GM18951 (cell line): ENCODE measurements at regions not wholly inside any gene's neighbourhood (a gene's known extent, or its start where the extent isn't known, plus 50 kb on each side); places are given as distances from the start of the nearest gene placed in this dataset.

Experiments used
- POLR2A ChIP-seq: IDR thresholded peaks from 4 replicates; pipeline ENCODE4 v1.6.1; 2011; ENCODE audit warnings: mild to moderate bottlenecking; ENCODE audit not compliant: insufficient read length, insufficient read depth; ENCODE audit errors: extremely low read depth
- in situ Hi-C: fragments of 300-500 bp; cut with MboI; formaldehyde crosslinking; loops from one replicate; pipeline ENCODE4 v1.12.0; 2022; ENCODE audit warnings: low sequenced_read_pairs, mixed read lengths, inconsistent platforms; ENCODE audit not compliant: unreplicated experiment

GRCh38 chr12:40566271-40566670 is 126.0 kb upstream of the CNTN1 start:
- no peak for TF ChIP-seq POLR2A

GRCh38 chr12:40569626-40570179 is 122.5 kb upstream of the CNTN1 start:
- in situ Hi-C loops, result no loop called here
- no peak for TF ChIP-seq POLR2A

More at GRCh38 chr12:40566271-40566670, 126.0 kb upstream of the CNTN1 start:
- in situ Hi-C loops, result no loop called here

- in situ Hi-C loops, result no loop called here
- no peak for TF ChIP-seq POLR2A
Observed at GRCh38 chr12:40573024-40573423, 119.2 kb upstream of the CNTN1 start.

GRCh38 chr12:40575987-40576386 is 116.3 kb upstream of the CNTN1 start:
- no peak for TF ChIP-seq POLR2A
- in situ Hi-C loops, result no loop called here

- no peak for TF ChIP-seq POLR2A
- in situ Hi-C loops, result no loop called here
Observed at GRCh38 chr12:40577834-40578233, 114.4 kb upstream of the CNTN1 start.

GRCh38 chr12:40579687-40580086 is 112.6 kb upstream of the CNTN1 start:
- in situ Hi-C loops, result no loop called here
- no peak for TF ChIP-seq POLR2A

- TF ChIP-seq POLR2A, result no peak
- in situ Hi-C loops, result no loop called here
Observed at GRCh38 chr12:40580346-40580745, 111.9 kb upstream of the CNTN1 start.

- no peak for TF ChIP-seq POLR2A
- in situ Hi-C loops, result no loop called here
Observed at GRCh38 chr12:40581889-40582288, 110.3 kb upstream of the CNTN1 start.

GRCh38 chr12:40583743-40584142 is 108.5 kb upstream of the CNTN1 start:
- no peak for TF ChIP-seq POLR2A
- in situ Hi-C loops, result no loop called here

- TF ChIP-seq POLR2A, result no peak
- in situ Hi-C loops, result no loop called here
Observed at GRCh38 chr12:40584763-40585162, 107.5 kb upstream of the CNTN1 start.

GRCh38 chr12:40586823-40587222 is 105.4 kb upstream of the CNTN1 start:
- no peak for TF ChIP-seq POLR2A
- in situ Hi-C loops, result no loop called here

- TF ChIP-seq POLR2A, result no peak
- in situ Hi-C loops, result no loop called here
Observed at GRCh38 chr12:40587421-40587820, 104.8 kb upstream of the CNTN1 start.

- in situ Hi-C loops, result no loop called here
- no peak for TF ChIP-seq POLR2A
Observed at GRCh38 chr12:40587970-40588369, 104.3 kb upstream of the CNTN1 start.

- in situ Hi-C loops, result no loop called here
- TF ChIP-seq POLR2A, result no peak
Observed at GRCh38 chr12:40597133-40597532, 95.1 kb upstream of the CNTN1 start.

GRCh38 chr12:40598073-40598472 is 94.2 kb upstream of the CNTN1 start:
- in situ Hi-C loops, result no loop called here
- no peak for TF ChIP-seq POLR2A
